ENCODE measurements at regions not wholly inside any gene's neighbourhood (a gene's known extent, or its start where the extent isn't known, plus 50 kb on each side); places are given as distances from the start of the nearest gene placed in this dataset.

GRCh38 chr4:26116057-26116456 is 202.0 kb downstream of the SMIM20 start:
- no peak for TF ChIP-seq CTCF (IDR thresholded peaks at IDR 0.05)
- no peak for TF ChIP-seq POLR2A (IDR thresholded peaks at IDR 0.05; ENCODE audit: low read depth)
- TF ChIP-seq POLR2AphosphoS5 (IDR thresholded peaks at IDR 0.05), result no peak

All from esophagus muscularis mucosa (tissue), 3 donors.